Breast epithelium (tissue), 4 donors: ENCODE measurements at regions not wholly inside any gene's neighbourhood (a gene's known extent, or its start where the extent isn't known, plus 50 kb on each side); places are given as distances from the start of the nearest gene placed in this dataset.

Experiments used
- DNase-seq, 2 donors: peaks; one replicate each; pipeline ENCODE4 v3.0.0-alpha.2; 2019; ENCODE audit warnings: low spot score in 2 of 2
- H3K27ac ChIP-seq, 2 donors: fragments of 200-600 bp; sonication (generic) in 1 of 2; one replicate each; pipeline ENCODE4 v1.5.1; 2016 to 2019; ENCODE audit warnings: mild to moderate bottlenecking in 1 of 2
- H3K27me3 ChIP-seq, 2 donors: fragments of 200-600 bp; sonication (generic) in 1 of 2; one replicate each; pipeline versions ENCODE4 v1.5.1 to v1.6.0; 2017 to 2019; ENCODE audit warnings: control low read depth in 1 of 2, mild to moderate bottlenecking in 1 of 2
- H3K36me3 ChIP-seq: fragments of 200-600 bp; one replicate; pipeline ENCODE4 v1.5.1; 2019
- H3K4me1 ChIP-seq, 2 donors: fragments of 200-600 bp; sonication (generic); one replicate each; pipeline ENCODE4 v1.5.1; 2016 to 2019; ENCODE audit warnings: control low read depth in 1 of 2
- H3K4me3 ChIP-seq, 3 donors: fragments of 200-600 bp; sonication (generic); 1 replicate in 2 of 3; 2 replicates in 1 of 3; pipeline ENCODE4 v1.5.1; 2016 to 2019; ENCODE audit warnings: mild to moderate bottlenecking in 3 of 3, moderate library complexity in 2 of 3
- H3K9me3 ChIP-seq, 2 donors: fragments of 200-600 bp; sonication (generic) in 1 of 2; one replicate each; pipeline ENCODE4 v1.5.1; 2016 to 2019; ENCODE audit warnings: control low read depth in 1 of 2
- POLR2A ChIP-seq: fragments of 450-650 bp; IDR thresholded peaks from one replicate; pipeline ENCODE4 v1.6.1; 2016; ENCODE audit warnings: antibody characterized with exemption, mild to moderate bottlenecking, moderate library complexity
- POLR2AphosphoS5 ChIP-seq, 3 donors: sonication (generic); formaldehyde crosslinking; IDR thresholded peaks; one replicate each; pipeline ENCODE4 v1.6.1; 2017; ENCODE audit warnings: antibody characterized with exemption in 3 of 3
- intact Hi-C: fragments of 100-400 bp; cut with DNase I; formaldehyde crosslinking; loops from one replicate; pipeline ENCODE4 v1.15.1; 2023; ENCODE audit warnings: low total_unique reads
- TF ChIP-seq, protein P1 (sequence below), 3 donors: fragments of 450-650 bp; IDR thresholded peaks; one replicate each; pipeline ENCODE4 v1.5.1; 2016 to 2017; ENCODE audit warnings: antibody characterized with exemption in 3 of 3, mild to moderate bottlenecking in 3 of 3, moderate library complexity in 3 of 3

DNA sequence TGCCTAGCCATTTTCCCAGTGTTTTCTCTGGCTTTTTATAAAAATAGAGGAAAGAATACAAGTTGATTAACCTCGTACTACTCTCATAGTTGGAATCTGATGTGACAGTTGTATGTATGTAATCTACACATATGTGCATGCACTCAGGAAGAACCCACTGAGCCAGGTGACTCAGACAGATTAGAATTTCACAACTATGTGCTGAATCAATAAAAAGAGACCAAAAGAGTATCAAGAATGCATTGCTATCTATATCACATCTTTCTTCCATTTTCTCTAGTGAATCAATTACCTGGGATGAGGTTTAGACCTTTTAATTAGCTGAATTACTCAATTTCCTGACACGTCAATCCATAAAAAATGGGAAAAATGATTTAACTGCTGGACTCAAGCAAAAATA, 319.3 kb upstream of the ATP10A start:
- Histone ChIP-seq H3K27me3 (no peaks in the 10 kb centered on the region), H3K4me1 (no peaks in the 10 kb centered on the region), H3K9me3 (no peaks in the 10 kb centered on the region), H3K4me3 (no peak overlapping the region), H3K27ac (no peak overlapping the region), H3K36me3 (no peaks in the 10 kb centered on the region)
- DNase-seq, result no peak
- intact Hi-C loops, result no loop called here
- TF ChIP-seq POLR2AphosphoS5 (IDR thresholded peaks at IDR 0.05) (no peak), POLR2A (no peak)
- TF ChIP-seq, protein P1, sequence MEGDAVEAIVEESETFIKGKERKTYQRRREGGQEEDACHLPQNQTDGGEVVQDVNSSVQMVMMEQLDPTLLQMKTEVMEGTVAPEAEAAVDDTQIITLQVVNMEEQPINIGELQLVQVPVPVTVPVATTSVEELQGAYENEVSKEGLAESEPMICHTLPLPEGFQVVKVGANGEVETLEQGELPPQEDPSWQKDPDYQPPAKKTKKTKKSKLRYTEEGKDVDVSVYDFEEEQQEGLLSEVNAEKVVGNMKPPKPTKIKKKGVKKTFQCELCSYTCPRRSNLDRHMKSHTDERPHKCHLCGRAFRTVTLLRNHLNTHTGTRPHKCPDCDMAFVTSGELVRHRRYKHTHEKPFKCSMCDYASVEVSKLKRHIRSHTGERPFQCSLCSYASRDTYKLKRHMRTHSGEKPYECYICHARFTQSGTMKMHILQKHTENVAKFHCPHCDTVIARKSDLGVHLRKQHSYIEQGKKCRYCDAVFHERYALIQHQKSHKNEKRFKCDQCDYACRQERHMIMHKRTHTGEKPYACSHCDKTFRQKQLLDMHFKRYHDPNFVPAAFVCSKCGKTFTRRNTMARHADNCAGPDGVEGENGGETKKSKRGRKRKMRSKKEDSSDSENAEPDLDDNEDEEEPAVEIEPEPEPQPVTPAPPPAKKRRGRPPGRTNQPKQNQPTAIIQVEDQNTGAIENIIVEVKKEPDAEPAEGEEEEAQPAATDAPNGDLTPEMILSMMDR (IDR thresholded peaks at IDR 0.05), result no peak

DNA sequence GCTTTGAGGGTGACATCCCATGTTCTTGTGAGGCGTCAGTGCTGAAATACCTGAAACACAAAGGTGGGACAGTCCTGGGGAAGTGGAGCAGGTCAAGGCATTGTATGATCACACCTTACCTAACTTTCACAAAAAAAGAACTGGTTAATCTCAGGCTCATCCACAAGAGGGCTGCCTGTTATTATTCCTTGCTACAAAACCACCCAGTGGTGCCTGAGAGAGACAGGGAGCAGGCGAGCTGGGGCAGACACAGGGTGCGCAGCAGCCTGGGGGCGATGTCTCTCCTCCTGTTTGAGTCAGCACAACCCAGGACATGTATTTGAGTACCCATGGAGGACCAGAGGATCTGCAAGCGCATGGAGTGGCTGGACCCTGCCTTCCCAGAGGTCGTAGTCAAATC, 316.8 kb upstream of the ATP10A start:
- H3K4me3 ChIP-seq, result no peak overlapping the region
- TF ChIP-seq POLR2A (no peak), POLR2AphosphoS5 (IDR thresholded peaks at IDR 0.05) (no peak)
- TF ChIP-seq, protein P1 (IDR thresholded peaks at IDR 0.05), result no peak
- no peaks in the 10 kb centered on the region for H3K27me3 ChIP-seq
- H3K9me3 ChIP-seq, result no peaks in the 10 kb centered on the region
- H3K4me1 ChIP-seq, result no peaks in the 10 kb centered on the region
- no peak for DNase-seq
- H3K27ac ChIP-seq, result no peak overlapping the region
- H3K36me3 ChIP-seq, result no peaks in the 10 kb centered on the region
- intact Hi-C loops, result no loop called here

GRCh38 chr15:26178640-26179220, 315.6 kb upstream of the ATP10A start:
- Histone ChIP-seq H3K36me3 (no peaks in the 10 kb centered on the region), H3K4me3 (no peak overlapping the region), H3K4me1 (no peaks in the 10 kb centered on the region), H3K27me3 (no peaks in the 10 kb centered on the region), H3K27ac (no peak overlapping the region), H3K9me3 (no peaks in the 10 kb centered on the region)
- no peak for DNase-seq
- intact Hi-C loops, result no loop called here
- TF ChIP-seq, protein P1 (IDR thresholded peaks at IDR 0.05), result no peak
- TF ChIP-seq POLR2AphosphoS5 (IDR thresholded peaks at IDR 0.05), result no peak
- TF ChIP-seq POLR2A, result no peak

- Histone ChIP-seq H3K4me1 (no peaks in the 10 kb centered on the region), H3K27ac (no peak overlapping the region), H3K36me3 (no peaks in the 10 kb centered on the region), H3K27me3 (no peaks in the 10 kb centered on the region), H3K4me3 (no peak overlapping the region), H3K9me3 (no peaks in the 10 kb centered on the region)
- intact Hi-C loops, result no loop called here
- DNase-seq, result no peak
- TF ChIP-seq POLR2A, result no peak
- no peak for TF ChIP-seq POLR2AphosphoS5 (IDR thresholded peaks at IDR 0.05)
- TF ChIP-seq, protein P1 (IDR thresholded peaks at IDR 0.05), result no peak
Measured at GRCh38 chr15:26177816-26178215, 314.7 kb upstream of the ATP10A start.

DNA sequence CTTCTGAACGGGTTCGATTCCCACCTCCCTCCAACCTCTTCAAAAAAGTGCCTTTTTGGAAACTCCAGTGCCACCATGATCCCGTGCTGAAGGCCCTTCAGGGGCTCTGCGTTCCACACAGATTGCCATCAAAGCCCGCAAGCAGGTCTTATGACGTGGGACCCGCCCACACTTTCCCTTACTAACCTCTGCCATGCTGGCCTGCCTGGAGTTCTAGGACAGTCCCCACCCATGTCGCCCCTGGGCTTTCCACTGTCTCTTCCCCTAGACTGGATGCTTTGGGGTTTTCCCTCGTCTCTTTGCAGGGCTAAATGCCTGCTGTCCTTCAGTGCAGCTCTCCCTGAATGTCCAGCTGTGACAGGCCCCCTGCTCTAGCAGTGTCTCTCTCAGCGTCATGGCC, 313.7 kb upstream of the ATP10A start:
- intact Hi-C loops, result no loop called here
- Histone ChIP-seq H3K9me3 (no peaks in the 10 kb centered on the region), H3K27me3 (no peaks in the 10 kb centered on the region), H3K36me3 (no peaks in the 10 kb centered on the region), H3K27ac (no peak overlapping the region), H3K4me1 (no peaks in the 10 kb centered on the region), H3K4me3 (no peak overlapping the region)
- TF ChIP-seq, protein P1 (IDR thresholded peaks at IDR 0.05), result no peak
- TF ChIP-seq POLR2A, result no peak
- no peak for TF ChIP-seq POLR2AphosphoS5 (IDR thresholded peaks at IDR 0.05)
- no peak for DNase-seq
